K562 (cell line): ENCODE measurements at regions not wholly inside any gene's neighbourhood (a gene's known extent, or its start where the extent isn't known, plus 50 kb on each side); places are given as distances from the start of the nearest gene placed in this dataset.

ENCODE experiments used
- BRF2 ChIP-seq: IDR thresholded peaks from 3 replicates; pipeline ENCODE4 v1.6.1; 2011; ENCODE audit warnings: borderline replicate concordance, mild to moderate bottlenecking; ENCODE audit not compliant: insufficient read length, insufficient read depth
- CHD7 ChIP-seq: fragments of 200-600 bp; sonication (generic); IDR thresholded peaks from one replicate; pipeline ENCODE4 v1.6.1; 2012; ENCODE audit warnings: mild to moderate bottlenecking, low read depth, low read length, inconsistent platforms
- ILF3 ChIP-seq: fragments of 450-650 bp; IDR thresholded peaks from 2 replicates; pipeline ENCODE4 v1.6.1; 2018; ENCODE audit warnings: antibody characterized with exemption, mild to moderate bottlenecking, moderate library complexity, borderline replicate concordance
- PTRF ChIP-seq: fragments of 450-650 bp; IDR thresholded peaks from 2 replicates; pipeline ENCODE4 v1.6.1; 2016; ENCODE audit warnings: mild to moderate bottlenecking, missing genetic modification characterization, missing compliant biosample characterization
- ZNF436 ChIP-seq: fragments of 250-450, 450-650 bp; sonication (Bioruptor Pico); formaldehyde crosslinking; IDR thresholded peaks from 2 replicates; pipeline ENCODE4 v1.7.0; 2020; ENCODE audit warnings: mild to moderate bottlenecking

GRCh38 chr5:27876071-27876470, 837.7 kb upstream of the CDH9 start (continued):
- TF ChIP-seq PTRF: no peak
- no peak for TF ChIP-seq BRF2
- no peak for TF ChIP-seq ILF3
- TF ChIP-seq ZNF436 (CRISPR knock-in tag): no peak
- TF ChIP-seq CHD7: no peak
